ENCODE measurements at regions not wholly inside any gene's neighbourhood (a gene's known extent, or its start where the extent isn't known, plus 50 kb on each side); places are given as distances from the start of the nearest gene placed in this dataset.

GRCh38 chr11:81787584-81788049, 946.0 kb downstream of the FAM181B start:
- TF ChIP-seq EZH2 (IDR thresholded peaks at IDR 0.05; ENCODE audit: low read length, unreplicated experiment) (no peak), CTCF (conservative IDR thresholded peaks at IDR 0.05; ENCODE audit: low read depth, low read length) (0 out of 2 replicates have a peak, but pooled peaks have one; percentile 16), EZH2phosphoT487 (IDR thresholded peaks at IDR 0.05; ENCODE audit: borderline replicate concordance, low read length) (no peak)

All from PC-3 (cell line).